ENCODE measurements at regions not wholly inside any gene's neighbourhood (a gene's known extent, or its start where the extent isn't known, plus 50 kb on each side); places are given as distances from the start of the nearest gene placed in this dataset.

GRCh38 chr12:23005387-23005786, 380.4 kb downstream of the ETNK1 start:
- DNase-seq, result no peak
- TF ChIP-seq, protein P1, sequence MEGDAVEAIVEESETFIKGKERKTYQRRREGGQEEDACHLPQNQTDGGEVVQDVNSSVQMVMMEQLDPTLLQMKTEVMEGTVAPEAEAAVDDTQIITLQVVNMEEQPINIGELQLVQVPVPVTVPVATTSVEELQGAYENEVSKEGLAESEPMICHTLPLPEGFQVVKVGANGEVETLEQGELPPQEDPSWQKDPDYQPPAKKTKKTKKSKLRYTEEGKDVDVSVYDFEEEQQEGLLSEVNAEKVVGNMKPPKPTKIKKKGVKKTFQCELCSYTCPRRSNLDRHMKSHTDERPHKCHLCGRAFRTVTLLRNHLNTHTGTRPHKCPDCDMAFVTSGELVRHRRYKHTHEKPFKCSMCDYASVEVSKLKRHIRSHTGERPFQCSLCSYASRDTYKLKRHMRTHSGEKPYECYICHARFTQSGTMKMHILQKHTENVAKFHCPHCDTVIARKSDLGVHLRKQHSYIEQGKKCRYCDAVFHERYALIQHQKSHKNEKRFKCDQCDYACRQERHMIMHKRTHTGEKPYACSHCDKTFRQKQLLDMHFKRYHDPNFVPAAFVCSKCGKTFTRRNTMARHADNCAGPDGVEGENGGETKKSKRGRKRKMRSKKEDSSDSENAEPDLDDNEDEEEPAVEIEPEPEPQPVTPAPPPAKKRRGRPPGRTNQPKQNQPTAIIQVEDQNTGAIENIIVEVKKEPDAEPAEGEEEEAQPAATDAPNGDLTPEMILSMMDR (IDR thresholded peaks at IDR 0.05), result no peak
- no peaks in the 10 kb centered on the region for H3K36me3 ChIP-seq
- no peaks in the 10 kb centered on the region for H3K9me3 ChIP-seq
- no peaks in the 10 kb centered on the region for H3K27me3 ChIP-seq
- intact Hi-C loops (cut with DNase I; ENCODE audit: low total_unique reads), result no loop called here
- H3K27ac ChIP-seq, result peak overlapping the region; percentile 13 to 70
- H3K4me3 ChIP-seq, result no peak overlapping the region
- peaks cover 0 to 61% (median 20%) of the 10 kb centered on the region in 4 donors for H3K4me1 ChIP-seq

- DNase-seq, result no peak
- intact Hi-C loops (cut with DNase I; ENCODE audit: low total_unique reads), result no loop called here
- Histone ChIP-seq H3K36me3 (no peaks in the 10 kb centered on the region), H3K4me3 (no peak overlapping the region), H3K4me1 (peaks cover 0 to 61% (median 20%) of the 10 kb centered on the region in 4 donors), H3K27me3 (no peaks in the 10 kb centered on the region), H3K9me3 (no peaks in the 10 kb centered on the region), H3K27ac (peak overlapping the region; percentile 49 to 70)
- TF ChIP-seq, protein P1 (IDR thresholded peaks at IDR 0.05), result no peak
Observed at GRCh38 chr12:23006413-23006812, 381.4 kb downstream of the ETNK1 start.

DNA sequence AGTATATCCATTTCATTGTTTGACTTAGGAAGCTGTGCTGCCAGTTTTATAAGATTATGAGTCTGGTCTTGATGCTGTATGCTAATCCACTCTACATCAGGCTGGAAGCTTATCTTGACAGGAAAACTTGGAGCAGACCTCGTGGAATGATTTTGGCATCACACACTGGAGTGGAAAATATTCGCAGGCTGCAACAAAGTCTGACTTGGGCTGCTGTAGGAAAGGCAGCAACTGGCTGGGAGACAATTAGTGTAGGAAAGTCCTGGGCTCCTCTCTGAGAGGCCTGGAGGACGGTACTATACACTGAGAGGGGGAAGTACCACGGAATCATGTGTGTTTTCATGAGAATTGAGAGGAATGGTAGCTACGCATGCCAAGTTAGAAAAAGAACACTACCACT, 383.7 kb downstream of the ETNK1 start:
- H3K27ac ChIP-seq, result peak overlapping the region; percentile 53 to 70
- no peaks in the 10 kb centered on the region for H3K36me3 ChIP-seq
- H3K27me3 ChIP-seq, result no peaks in the 10 kb centered on the region
- no peak overlapping the region for H3K4me3 ChIP-seq
- no peak for DNase-seq
- TF ChIP-seq, protein P1 (IDR thresholded peaks at IDR 0.05), result no peak
- peaks cover 0 to 60% (median 20%) of the 10 kb centered on the region in 4 donors for H3K4me1 ChIP-seq
- intact Hi-C loops (cut with DNase I; ENCODE audit: low total_unique reads), result no loop called here
- no peaks in the 10 kb centered on the region for H3K9me3 ChIP-seq

DNA sequence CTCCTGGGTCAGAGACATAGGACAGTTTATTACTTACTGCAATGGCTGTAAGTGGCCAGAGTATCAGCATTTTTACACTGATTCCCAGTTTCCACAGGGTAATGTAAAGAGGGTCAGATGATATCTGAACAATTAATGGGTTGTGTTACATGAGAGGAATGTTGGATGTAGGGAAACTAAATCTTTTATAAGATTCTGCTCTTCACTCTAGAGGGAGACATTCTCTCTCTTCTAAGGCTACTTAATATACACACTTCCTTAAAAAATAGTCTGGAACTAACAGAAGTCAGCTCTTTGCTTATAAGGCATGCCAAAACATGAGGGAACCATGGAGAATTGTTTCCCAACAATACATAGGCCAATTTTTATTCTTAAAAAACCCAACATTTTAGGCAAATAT, 389.8 kb downstream of the ETNK1 start:
- TF ChIP-seq, protein P1 (IDR thresholded peaks at IDR 0.05), result no peak
- Histone ChIP-seq H3K27me3 (no peaks in the 10 kb centered on the region), H3K36me3 (no peaks in the 10 kb centered on the region), H3K27ac (no peak overlapping the region), H3K9me3 (no peaks in the 10 kb centered on the region), H3K4me1 (no peaks in the 10 kb centered on the region), H3K4me3 (no peak overlapping the region)
- no peak for DNase-seq
- intact Hi-C loops (cut with DNase I; ENCODE audit: low total_unique reads), result no loop called here

GRCh38 chr12:23025372-23026016, 400.5 kb downstream of the ETNK1 start:
- no peak for DNase-seq
- Histone ChIP-seq H3K27ac (no peak overlapping the region), H3K36me3 (no peaks in the 10 kb centered on the region), H3K27me3 (no peaks in the 10 kb centered on the region), H3K4me3 (no peak overlapping the region), H3K4me1 (no peaks in the 10 kb centered on the region), H3K9me3 (no peaks in the 10 kb centered on the region)
- intact Hi-C loops (cut with DNase I; ENCODE audit: low total_unique reads), result no loop called here
- TF ChIP-seq, protein P1 (IDR thresholded peaks at IDR 0.05), result no peak

All from tibial artery (tissue), 4 donors.